HG03108 (cell line): ENCODE measurements at regions not wholly inside any gene's neighbourhood (a gene's known extent, or its start where the extent isn't known, plus 50 kb on each side); places are given as distances from the start of the nearest gene placed in this dataset.

Experiments
- ATAC-seq: cut with Tn5 transposase; IDR thresholded peaks from one replicate; pipeline ENCODE4 v1.9.1; 2021; ENCODE audit warnings: moderate library complexity; ENCODE audit not compliant: unreplicated experiment

DNA sequence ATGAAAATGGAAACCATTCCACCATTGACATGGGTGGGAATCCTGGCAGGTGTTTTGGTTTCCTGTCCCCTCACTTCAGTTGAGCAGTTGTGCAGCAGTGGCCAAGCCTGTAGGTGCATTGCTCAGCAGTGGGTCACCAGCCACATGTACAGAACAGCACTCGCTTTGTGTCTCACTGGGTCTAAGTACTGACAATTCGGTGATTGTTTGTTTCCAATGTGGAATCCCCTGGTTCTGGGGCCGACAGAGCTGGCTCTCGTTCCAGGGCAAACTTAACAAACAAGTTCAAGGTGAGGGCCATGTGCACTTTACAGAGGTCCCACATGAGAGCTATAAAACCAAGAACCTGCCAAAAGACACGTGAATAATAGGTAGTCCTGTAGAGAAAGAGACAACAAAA, 54.1 kb upstream of the SPATA13 start:
- no peak for ATAC-seq

DNA sequence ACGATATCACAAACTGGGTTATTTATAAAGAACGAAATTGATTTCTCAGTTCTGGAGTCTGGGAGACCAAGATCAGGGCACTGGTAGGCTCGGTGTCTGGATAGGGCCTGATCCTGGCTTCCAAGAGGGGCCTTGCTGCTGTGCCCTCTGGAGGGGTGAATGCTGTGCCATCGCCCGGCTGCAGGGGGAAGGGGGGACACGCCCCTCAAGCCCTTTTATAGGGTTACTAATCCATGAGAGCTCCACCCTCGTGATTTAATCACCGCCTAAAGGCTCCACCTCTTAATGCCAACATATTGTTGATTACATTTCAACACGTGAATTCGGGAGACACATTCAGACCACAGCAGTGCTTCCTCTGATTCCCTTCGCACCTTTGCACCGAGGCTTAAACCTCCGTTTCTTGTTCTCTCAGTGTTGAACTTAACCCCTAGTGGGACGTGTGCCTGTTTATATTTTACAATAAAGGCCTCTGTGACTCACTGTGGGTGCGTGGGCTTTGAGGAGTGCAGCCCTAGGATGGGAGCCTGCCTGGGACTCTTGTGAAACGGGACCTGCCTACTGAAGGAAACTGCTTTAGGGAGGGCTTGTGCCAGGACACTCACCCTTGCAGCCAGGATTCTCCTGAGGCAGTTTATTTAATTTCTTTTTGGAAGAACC, 52.4 kb upstream of the SPATA13 start:
- no peak for ATAC-seq

DNA sequence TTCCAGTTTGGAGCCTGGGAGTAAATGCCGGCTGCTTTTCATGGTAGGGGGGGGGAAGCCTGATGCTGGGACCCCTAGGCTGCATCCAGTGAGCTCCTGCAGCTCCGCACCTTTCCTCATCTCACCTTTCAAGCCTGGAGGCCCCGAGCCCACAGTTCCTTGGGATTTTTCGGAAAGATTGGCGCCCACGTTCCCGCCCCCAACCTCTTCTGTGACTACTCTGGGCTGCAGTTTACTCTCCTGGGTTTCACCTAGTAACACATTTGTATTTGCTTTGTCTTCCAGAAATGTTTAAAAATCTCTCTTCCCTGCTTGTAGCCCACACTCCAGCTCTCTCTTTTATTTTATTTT, 51.9 kb upstream of the SPATA13 start:
- ATAC-seq = no peak

DNA sequence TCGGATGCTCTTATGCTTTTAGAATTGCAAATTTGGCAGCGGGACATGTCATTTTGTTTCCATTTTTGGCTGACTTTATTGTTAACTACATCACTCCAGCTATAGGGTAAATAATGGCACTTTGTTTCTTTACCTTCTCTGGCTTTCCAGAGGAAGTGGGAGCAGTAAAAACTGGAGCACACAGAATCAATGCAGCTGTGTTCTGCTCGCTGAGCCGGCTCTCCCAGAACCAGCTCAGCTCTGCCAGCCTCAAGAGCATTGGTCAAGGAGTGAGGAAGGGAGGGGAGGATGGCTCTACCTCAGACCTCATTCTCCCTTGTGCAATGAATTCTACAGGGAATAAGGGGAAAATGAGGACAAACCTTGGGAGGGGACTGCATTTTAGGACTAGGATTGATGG, 50.5 kb upstream of the SPATA13 start:
- ATAC-seq = no peak
